ENCODE measurements at regions not wholly inside any gene's neighbourhood (a gene's known extent, or its start where the extent isn't known, plus 50 kb on each side); places are given as distances from the start of the nearest gene placed in this dataset.

DNA sequence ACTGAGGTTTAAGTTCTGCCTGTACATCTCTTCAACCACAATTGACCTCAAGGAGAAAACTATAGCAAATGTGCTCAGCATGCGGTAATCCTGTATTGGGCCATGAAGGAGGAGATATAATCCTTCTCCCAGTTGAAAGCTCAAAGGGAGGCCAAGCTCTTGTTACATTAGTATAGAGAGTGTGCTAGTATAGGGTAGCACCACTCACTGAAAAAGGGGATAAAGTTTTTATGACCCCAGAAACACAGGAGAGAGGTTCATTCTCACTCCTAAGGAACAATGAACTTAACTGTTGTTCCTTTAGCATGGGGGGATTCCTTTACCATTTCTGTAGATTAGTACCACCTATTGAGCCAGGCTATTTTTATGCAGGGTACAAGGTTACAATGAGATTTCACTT is 267.7 kb downstream of the LRRIQ3 start:
- CTCF ChIA-PET: no interaction called here

DNA sequence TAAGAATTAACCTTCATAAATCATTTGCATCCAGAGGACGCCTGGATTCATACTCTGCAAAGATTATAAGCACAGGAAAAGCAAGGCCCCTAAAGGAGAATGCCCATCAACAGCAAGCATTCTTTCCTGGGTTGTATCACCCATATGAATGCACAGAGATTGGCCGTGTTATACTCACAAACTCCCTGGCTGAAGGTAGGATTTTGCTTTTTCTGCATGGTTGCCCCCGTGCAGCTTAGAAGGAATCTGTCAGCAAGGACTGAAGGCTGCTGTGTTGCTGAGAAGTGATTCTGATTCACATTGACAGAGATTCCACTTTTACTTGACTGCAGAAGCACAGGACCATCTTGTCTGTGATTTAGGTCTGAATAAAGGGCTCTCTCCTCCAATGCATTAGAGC is 283.0 kb downstream of the LRRIQ3 start:
- Histone ChIP-seq H3K4me3 (ENCODE audit: low read depth, low read length) (no peak overlapping the region), H3K27ac (ENCODE audit: low read depth, low read length) (no peak overlapping the region), H3K9me3 (ENCODE audit: control insufficient read depth, insufficient read depth, low read length) (no peaks in the 10 kb centered on the region), H3K27me3 (ENCODE audit: control insufficient read depth, insufficient read depth, low read length) (no peaks in the 10 kb centered on the region)
- no peak for DNase-seq (ENCODE audit: low read depth, low spot score)
- POLR2A ChIA-PET: no interaction called here
- TF ChIP-seq, protein P1, sequence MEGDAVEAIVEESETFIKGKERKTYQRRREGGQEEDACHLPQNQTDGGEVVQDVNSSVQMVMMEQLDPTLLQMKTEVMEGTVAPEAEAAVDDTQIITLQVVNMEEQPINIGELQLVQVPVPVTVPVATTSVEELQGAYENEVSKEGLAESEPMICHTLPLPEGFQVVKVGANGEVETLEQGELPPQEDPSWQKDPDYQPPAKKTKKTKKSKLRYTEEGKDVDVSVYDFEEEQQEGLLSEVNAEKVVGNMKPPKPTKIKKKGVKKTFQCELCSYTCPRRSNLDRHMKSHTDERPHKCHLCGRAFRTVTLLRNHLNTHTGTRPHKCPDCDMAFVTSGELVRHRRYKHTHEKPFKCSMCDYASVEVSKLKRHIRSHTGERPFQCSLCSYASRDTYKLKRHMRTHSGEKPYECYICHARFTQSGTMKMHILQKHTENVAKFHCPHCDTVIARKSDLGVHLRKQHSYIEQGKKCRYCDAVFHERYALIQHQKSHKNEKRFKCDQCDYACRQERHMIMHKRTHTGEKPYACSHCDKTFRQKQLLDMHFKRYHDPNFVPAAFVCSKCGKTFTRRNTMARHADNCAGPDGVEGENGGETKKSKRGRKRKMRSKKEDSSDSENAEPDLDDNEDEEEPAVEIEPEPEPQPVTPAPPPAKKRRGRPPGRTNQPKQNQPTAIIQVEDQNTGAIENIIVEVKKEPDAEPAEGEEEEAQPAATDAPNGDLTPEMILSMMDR (IDR thresholded peaks at IDR 0.05; ENCODE audit: low read depth, low read length): no peak
- CTCF ChIA-PET: no interaction called here

More for the DNA sequence above, 267.7 kb downstream of the LRRIQ3 start:
- TF ChIP-seq, protein P1 (IDR thresholded peaks at IDR 0.05; ENCODE audit: low read depth, low read length): no peak
- no peaks in the 10 kb centered on the region for H3K27me3 ChIP-seq (ENCODE audit: control insufficient read depth, insufficient read depth, low read length)
- H3K27ac ChIP-seq (ENCODE audit: low read depth, low read length): no peak overlapping the region
- no peak for DNase-seq (ENCODE audit: low read depth, low spot score)
- no peak overlapping the region for H3K4me3 ChIP-seq (ENCODE audit: low read depth, low read length)
- POLR2A ChIA-PET: no interaction called here
- no peaks in the 10 kb centered on the region for H3K9me3 ChIP-seq (ENCODE audit: control insufficient read depth, insufficient read depth, low read length)

DNA sequence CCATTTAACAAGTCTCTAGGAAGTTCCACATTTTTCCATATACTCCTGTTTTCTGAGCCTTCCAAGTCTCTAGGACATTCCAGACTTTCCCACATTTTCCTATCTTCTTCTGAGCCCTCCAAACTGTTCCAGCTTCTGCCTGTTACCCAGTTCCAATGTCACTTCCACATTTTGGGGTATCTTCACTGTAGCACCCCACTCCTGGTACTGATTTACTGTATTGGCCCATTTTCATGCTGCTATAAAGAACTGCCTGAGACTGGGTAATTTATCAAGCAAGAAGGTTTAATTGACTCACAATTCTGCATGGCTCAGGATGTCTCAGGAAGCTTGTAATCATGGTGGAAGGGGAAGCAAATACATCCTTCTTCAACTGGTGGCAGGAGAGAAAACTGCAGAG is 285.0 kb downstream of the LRRIQ3 start:
- ChIA-PET POLR2A (no interaction called here), CTCF (no interaction called here)
- no peak for DNase-seq (ENCODE audit: low read depth, low spot score)
- no peak overlapping the region for H3K4me3 ChIP-seq (ENCODE audit: low read depth, low read length)
- no peaks in the 10 kb centered on the region for H3K27me3 ChIP-seq (ENCODE audit: control insufficient read depth, insufficient read depth, low read length)
- TF ChIP-seq, protein P1 (IDR thresholded peaks at IDR 0.05; ENCODE audit: low read depth, low read length): no peak
- H3K9me3 ChIP-seq (ENCODE audit: control insufficient read depth, insufficient read depth, low read length): no peaks in the 10 kb centered on the region
- H3K27ac ChIP-seq (ENCODE audit: low read depth, low read length): no peak overlapping the region

DNA sequence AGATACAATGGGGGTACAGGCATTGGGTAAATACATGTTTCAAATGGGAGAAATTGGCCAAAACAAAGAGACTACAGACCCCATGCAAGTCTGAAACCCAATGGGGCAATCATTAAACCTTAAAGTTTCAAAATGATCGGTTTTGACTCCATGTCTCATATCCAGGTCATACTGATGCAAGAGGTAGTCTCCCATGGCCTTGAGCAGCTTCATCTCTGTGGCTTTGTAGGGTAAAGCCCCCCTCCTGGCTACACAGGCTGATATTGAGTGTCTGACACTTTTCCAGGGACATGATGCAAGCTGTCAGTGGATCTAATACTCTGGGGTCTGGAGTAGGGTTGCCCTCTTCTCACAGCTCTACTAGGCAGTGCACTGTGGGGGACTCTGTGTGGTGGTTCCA is 286.1 kb downstream of the LRRIQ3 start:
- Histone ChIP-seq H3K27ac (ENCODE audit: low read depth, low read length) (no peak overlapping the region), H3K27me3 (ENCODE audit: control insufficient read depth, insufficient read depth, low read length) (no peaks in the 10 kb centered on the region), H3K4me3 (ENCODE audit: low read depth, low read length) (no peak overlapping the region), H3K9me3 (ENCODE audit: control insufficient read depth, insufficient read depth, low read length) (no peaks in the 10 kb centered on the region)
- ChIA-PET CTCF (no interaction called here), POLR2A (no interaction called here)
- TF ChIP-seq, protein P1 (IDR thresholded peaks at IDR 0.05; ENCODE audit: low read depth, low read length): no peak
- DNase-seq (ENCODE audit: low read depth, low spot score): no peak

DNA sequence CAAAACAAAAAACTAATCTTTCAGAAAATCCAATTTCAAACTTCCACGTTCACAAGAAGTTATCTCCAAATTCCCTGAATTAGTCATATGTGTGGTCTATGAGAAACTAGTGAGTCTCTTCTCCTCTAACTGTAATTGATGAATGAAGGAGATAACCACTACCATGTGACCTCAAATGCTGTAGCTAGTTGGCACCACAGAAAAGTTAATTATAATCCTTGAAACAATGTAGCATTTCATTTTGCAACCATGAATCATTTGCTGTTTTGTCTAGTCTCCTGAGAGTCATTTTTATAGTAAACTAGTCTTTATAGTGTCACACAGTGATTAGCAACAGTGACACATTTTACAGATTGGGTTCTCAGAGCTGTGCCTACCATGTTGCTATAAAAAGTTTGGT is 287.5 kb downstream of the LRRIQ3 start:
- TF ChIP-seq, protein P1 (IDR thresholded peaks at IDR 0.05; ENCODE audit: low read depth, low read length): no peak
- H3K27ac ChIP-seq (ENCODE audit: low read depth, low read length): no peak overlapping the region
- no peak overlapping the region for H3K4me3 ChIP-seq (ENCODE audit: low read depth, low read length)
- no peak for DNase-seq (ENCODE audit: low read depth, low spot score)
- CTCF ChIA-PET: no interaction called here
- H3K27me3 ChIP-seq (ENCODE audit: control insufficient read depth, insufficient read depth, low read length): no peaks in the 10 kb centered on the region
- H3K9me3 ChIP-seq (ENCODE audit: control insufficient read depth, insufficient read depth, low read length): no peaks in the 10 kb centered on the region
- POLR2A ChIA-PET: no interaction called here
